Body of pancreas (tissue), 4 donors: ENCODE measurements at regions not wholly inside any gene's neighbourhood (a gene's known extent, or its start where the extent isn't known, plus 50 kb on each side); places are given as distances from the start of the nearest gene placed in this dataset.

Experiments used
- POLR2A ChIP-seq, 3 donors: fragments of 450-650 bp; IDR thresholded peaks; one replicate each; pipeline ENCODE4 v1.6.1; 2016; ENCODE audit warnings: antibody characterized with exemption in 3 of 3, mild to moderate bottlenecking in 2 of 3
- TF ChIP-seq, protein P1 (sequence below), 7 experiments: fragments of 450-650 bp in 4 of 7; fragments of 200-600 bp in 3 of 7; sonication (generic) in 3 of 7; IDR thresholded peaks; one replicate each; pipeline ENCODE4 v1.5.1; 2016 to 2019; ENCODE audit warnings: antibody characterized with exemption in 7 of 7

DNA sequence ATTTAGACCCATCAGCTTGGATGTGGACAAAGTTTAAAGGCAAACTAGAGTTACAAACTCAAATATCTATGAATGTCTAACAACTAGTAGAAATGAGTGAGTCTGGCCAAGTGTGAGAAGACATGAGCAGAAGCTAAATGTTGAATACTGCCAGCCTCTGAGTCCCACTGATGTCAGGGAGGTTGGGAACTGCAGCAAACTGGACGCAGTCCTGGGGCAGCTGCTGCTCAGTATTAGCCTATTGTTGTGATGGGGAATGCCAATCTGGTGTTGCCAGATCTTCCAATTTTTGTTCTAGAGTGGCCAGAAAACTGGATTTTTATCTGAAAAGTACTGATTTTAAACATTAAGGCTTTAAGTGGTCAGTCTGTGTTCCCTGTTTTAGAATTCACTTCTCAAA lies 770.4 kb upstream of the STXBP6 start:
- TF ChIP-seq, protein P1, sequence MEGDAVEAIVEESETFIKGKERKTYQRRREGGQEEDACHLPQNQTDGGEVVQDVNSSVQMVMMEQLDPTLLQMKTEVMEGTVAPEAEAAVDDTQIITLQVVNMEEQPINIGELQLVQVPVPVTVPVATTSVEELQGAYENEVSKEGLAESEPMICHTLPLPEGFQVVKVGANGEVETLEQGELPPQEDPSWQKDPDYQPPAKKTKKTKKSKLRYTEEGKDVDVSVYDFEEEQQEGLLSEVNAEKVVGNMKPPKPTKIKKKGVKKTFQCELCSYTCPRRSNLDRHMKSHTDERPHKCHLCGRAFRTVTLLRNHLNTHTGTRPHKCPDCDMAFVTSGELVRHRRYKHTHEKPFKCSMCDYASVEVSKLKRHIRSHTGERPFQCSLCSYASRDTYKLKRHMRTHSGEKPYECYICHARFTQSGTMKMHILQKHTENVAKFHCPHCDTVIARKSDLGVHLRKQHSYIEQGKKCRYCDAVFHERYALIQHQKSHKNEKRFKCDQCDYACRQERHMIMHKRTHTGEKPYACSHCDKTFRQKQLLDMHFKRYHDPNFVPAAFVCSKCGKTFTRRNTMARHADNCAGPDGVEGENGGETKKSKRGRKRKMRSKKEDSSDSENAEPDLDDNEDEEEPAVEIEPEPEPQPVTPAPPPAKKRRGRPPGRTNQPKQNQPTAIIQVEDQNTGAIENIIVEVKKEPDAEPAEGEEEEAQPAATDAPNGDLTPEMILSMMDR (IDR thresholded peaks at IDR 0.05) = no peak
- no peak for TF ChIP-seq POLR2A (IDR thresholded peaks at IDR 0.05)
